Activated CD4-positive, alpha-beta T cell treated with anti-CD3 and anti-CD28 coated beads for 4 hours (primary cell): ENCODE measurements at regions not wholly inside any gene's neighbourhood (a gene's known extent, or its start where the extent isn't known, plus 50 kb on each side); places are given as distances from the start of the nearest gene placed in this dataset.
"Not testable (repeated sequence)": the region's sequence is repeated elsewhere in the genome, so short reads cannot be mapped to it uniquely, and the experiment has no call there.

Source experiments
- DNase-seq, 2 donors: peaks; one replicate each; pipeline ENCODE4 v3.0.0-alpha.2; 2020

DNA sequence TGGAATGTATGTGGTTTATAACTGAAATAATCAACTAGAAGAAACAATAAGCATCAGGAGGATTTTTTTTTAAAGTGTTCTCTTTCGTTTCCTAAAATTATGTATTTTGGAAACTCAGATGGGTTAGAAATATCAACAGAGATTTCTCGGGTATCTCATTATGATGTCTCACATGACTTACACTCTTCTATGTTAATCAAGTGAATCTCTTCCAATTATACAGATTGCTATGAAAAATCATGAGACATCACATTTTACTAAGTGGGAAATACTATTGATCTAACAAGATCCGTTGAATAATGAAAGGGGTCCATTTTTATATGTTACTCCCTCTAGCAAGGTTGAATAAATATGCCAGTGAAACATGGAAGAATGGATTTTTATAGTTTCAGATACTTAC lies 54.7 kb upstream of the NRIP1 start:
- no peak for DNase-seq

- DNase-seq, result no peak
Observed at GRCh38 chr21:15121097-15121654, 56.4 kb upstream of the NRIP1 start.

DNA sequence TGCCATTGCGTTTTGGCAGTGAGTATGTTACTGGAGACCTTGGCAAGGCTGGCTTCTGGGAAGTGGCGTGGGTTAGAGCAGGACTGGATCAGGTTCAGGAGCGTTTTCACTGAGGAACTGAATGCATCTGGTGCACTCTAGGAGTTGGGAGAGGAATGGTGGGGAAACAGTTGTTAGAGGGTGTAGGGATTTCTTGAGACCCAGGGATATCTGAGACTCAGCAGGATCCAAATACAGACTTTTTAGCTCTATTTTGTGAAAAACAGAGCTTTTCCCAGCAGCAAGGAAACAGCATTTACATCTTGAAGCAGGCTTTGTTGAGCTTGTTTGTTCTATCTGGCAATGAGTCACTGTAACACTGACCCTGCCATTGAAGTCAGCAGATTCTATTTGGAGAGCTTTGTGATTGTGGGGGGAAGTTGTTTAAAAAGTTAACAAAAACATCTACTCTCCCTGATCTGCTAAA lies 56.9 kb upstream of the NRIP1 start:
- DNase-seq, result no peak

GRCh38 chr21:15122241-15122640 lies 57.4 kb upstream of the NRIP1 start:
- DNase-seq, result no peak

GRCh38 chr21:15124731-15125130 lies 59.9 kb upstream of the NRIP1 start:
- DNase-seq, result no peak

DNA sequence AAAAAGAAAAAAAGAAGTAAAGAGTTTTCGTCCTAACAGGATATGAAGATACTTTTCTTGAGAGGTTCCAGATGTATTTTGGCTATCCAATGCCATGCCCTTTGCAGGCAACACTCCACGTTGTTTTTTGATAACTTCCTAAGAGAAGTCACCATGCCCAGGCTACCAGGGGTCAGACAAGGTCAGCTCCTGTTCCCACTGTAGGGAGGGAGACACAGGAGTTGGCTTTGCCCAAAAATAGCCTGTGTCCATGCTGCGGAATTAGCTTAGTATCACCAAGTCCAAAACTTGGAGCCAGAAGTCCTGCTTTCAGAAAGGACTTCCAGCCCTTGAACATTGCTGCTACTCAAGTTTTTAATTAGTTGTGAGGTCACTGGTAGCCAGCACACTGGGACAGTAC lies 62.1 kb upstream of the NRIP1 start:
- no peak for DNase-seq

GRCh38 chr21:15127437-15127836 lies 62.6 kb upstream of the NRIP1 start:
- DNase-seq, result no peak

DNA sequence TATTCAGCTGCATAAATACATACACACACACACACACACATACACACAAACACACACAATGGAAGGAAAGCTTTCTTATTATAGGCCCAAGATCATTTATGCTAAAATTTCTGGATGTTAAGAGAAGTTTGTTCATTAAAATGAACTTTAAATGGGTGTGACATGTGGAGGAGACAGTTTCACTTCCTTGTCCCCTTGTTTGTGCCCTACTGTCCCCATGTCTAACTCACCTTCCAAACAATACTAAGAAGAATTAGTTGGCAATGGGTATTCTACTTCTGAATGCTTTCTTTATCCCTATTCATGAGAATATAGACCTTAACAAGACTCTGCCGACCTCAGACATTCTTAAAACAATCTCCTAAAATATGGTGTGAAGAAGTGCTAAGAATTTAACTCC lies 63.5 kb upstream of the NRIP1 start:
- no peak for DNase-seq

- DNase-seq, result not testable (repeated sequence)
Observed at GRCh38 chr21:15128714-15129113, 63.9 kb upstream of the NRIP1 start.

- DNase-seq, result no peak
Observed at GRCh38 chr21:15130326-15130725, 65.5 kb upstream of the NRIP1 start.

DNA sequence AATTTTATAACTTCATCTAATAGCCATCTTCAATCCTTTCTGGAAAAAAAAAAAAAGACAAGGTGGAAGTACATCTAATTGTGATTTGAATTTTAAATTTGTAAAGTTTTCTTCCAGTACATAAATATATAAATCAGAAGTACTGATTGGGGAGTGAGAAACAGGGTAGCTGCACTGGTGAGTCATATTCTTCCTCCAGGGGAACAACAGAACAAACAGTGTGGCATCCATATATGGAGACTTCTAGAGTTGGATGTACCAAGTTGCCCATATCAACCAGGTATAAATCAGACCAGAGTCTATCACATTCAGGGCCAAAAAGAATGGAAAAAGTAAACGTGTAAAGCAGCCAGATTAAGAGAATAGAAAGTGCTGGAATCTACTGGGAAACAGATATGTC lies 66.0 kb upstream of the NRIP1 start:
- no peak for DNase-seq

GRCh38 chr21:15132781-15133180 lies 68.0 kb upstream of the NRIP1 start:
- no peak for DNase-seq

DNA sequence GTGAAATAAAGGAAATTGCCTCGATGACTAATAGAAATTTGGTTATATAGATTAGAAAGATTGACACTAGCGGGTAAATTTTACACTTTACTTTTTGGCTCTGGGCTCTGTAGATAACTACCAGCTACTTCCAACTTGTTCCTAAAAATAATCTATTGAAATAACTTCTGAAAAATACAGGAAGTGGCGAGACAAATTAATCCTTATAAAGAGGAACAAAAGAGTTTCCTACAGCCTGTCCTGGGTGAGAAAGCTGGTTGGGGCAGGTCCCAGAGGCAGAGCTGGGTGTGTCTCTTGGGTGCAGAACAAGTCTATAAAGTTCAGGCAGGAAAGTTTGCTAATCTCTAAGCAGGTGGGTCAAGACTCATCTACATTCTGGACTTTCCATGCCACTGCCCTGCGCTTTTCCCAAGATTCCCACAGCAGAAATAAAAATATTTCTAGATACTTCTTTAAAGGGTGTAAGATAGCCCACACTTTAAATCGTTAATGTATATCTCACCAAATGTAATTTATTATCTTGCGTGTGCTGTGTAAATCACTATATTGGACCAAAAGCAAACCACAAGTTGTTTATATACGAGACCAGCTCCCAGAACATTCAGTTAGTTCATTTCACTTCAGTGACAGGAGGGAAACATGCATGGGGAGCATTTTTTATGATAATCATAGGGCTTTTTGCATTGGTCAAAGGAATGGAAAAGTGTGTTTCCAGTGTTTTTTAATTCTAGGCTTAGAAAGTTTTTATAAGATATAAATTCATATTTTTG lies 70.1 kb upstream of the NRIP1 start:
- no peak for DNase-seq

- no peak for DNase-seq
Observed at GRCh38 chr21:15135867-15136629, 71.2 kb upstream of the NRIP1 start.

GRCh38 chr21:15138490-15138889 lies 73.7 kb upstream of the NRIP1 start:
- no peak for DNase-seq

- no peak for DNase-seq
Observed at GRCh38 chr21:15139898-15140297, 75.1 kb upstream of the NRIP1 start.

- no peak for DNase-seq
Observed at GRCh38 chr21:15140321-15141019, 75.7 kb upstream of the NRIP1 start.

DNA sequence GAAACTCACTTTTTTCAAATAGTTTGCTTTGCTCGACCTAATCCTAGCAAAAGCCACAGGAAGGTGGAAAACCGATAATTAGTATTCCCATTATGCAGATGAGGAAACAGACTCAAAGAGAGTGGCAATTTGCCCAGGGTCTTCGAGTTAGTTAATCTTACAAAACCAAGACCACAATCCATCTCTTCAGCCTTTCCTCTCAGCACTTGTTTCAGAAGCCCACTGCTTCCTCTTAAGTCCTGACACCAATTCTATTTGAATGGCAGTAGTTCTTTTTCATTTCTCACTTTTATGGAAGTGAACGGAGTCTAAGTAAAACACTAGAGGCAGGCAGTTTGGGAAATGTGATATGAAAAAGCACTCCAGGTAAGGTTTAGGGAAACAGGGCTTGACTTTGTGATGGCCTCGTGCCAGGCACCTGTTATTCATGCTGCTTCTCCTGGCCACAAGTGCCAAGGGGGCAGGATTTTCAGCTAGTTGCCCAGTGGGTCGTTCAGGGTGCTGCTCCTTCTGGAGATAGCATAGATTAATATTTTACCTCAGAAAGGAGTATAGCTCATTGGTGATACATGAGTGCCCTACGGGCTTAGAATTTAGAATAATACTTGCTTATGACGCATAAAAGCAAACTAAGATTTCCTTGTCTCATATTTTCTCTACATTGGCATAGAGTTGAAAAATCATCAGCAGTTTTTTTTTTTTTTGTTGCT lies 76.6 kb upstream of the NRIP1 start:
- DNase-seq, result no peak

- no peak for DNase-seq
Observed at GRCh38 chr21:15144026-15144425, 79.2 kb upstream of the NRIP1 start.

GRCh38 chr21:15148437-15148836 lies 83.6 kb upstream of the NRIP1 start:
- DNase-seq, result no peak

- no peak for DNase-seq
Observed at GRCh38 chr21:15149600-15150224, 84.9 kb upstream of the NRIP1 start.

DNA sequence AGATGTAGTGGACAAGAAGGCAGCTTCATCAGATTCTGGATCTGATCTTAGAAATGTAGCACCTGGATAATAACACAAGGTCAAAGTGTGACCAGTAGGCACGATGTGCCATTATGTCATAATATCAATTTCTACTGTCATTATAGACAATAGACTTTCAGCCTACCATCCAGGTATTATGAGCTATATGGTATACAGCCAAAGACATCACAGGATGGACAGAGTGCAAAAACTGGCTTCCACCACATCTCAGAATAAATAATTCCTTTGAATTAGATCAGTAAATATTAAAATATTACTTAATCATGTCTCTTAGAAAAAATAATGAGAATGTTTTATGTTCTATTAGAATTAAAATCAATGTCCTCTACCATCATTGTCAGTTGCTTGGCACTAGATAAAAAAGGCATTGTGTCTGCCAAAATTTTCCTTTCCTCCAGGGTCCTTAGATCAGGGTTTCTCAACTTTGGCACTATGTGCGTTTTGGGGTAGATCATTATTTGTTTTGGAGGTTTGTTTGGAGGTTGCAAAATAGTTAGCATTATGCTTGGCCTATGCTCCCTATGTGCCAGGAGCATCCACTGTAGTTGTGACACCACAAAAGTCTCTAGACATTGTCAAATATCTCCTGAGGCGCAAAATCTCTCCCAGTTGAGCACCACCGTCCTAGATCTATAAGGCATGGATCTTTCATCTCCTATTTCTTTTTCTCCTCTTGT lies 86.7 kb upstream of the NRIP1 start:
- no peak for DNase-seq
